ENCODE measurements at regions not wholly inside any gene's neighbourhood (a gene's known extent, or its start where the extent isn't known, plus 50 kb on each side); places are given as distances from the start of the nearest gene placed in this dataset.

- no peaks in the 10 kb centered on the region for H4K20me1 ChIP-seq (ENCODE audit: control insufficient read depth, insufficient read depth, low read depth, low read length)
- H3K4me2 ChIP-seq (ENCODE audit: low read length) = no peak overlapping the region
- H3K4me1 ChIP-seq (ENCODE audit: control insufficient read depth, low read length) = no peaks in the 10 kb centered on the region
- no peaks in the 10 kb centered on the region for H3K27me3 ChIP-seq (ENCODE audit: control insufficient read depth, low read length)
- H3K27ac ChIP-seq (ENCODE audit: low read depth, low read length) = no peak overlapping the region
- H3F3A ChIP-seq (ENCODE audit: control insufficient read depth, insufficient read depth) = no peaks in the 10 kb centered on the region
- H3K4me3 ChIP-seq (ENCODE audit: low read length) = no peak overlapping the region
- H3K36me3 ChIP-seq (ENCODE audit: control insufficient read depth, low read length) = no peaks in the 10 kb centered on the region
- TF ChIP-seq CTCF (IDR thresholded peaks at IDR 0.05; ENCODE audit: low read depth, low read length, poor library complexity, severe bottlenecking) (no peak), EZH2phosphoT487 (IDR thresholded peaks at IDR 0.05; ENCODE audit: borderline replicate concordance, low read length) (no peak)
- H3K9me2 ChIP-seq (replicated peaks; ENCODE audit: control insufficient read depth, low read length) = no peaks in the 10 kb centered on the region
- no peaks in the 10 kb centered on the region for H3K9me3 ChIP-seq (ENCODE audit: control insufficient read depth, insufficient read depth, low read length)
- H3K79me2 ChIP-seq (ENCODE audit: control insufficient read depth, low read length) = no peaks in the 10 kb centered on the region
Measured at GRCh38 chr20:39913274-39913673, 775.8 kb downstream of the MAFB start.

- H3K27ac ChIP-seq (ENCODE audit: low read depth, low read length) = no peak overlapping the region
- no peaks in the 10 kb centered on the region for H3K79me2 ChIP-seq (ENCODE audit: control insufficient read depth, low read length)
- no peaks in the 10 kb centered on the region for H3K36me3 ChIP-seq (ENCODE audit: control insufficient read depth, low read length)
- H3K9me3 ChIP-seq (ENCODE audit: control insufficient read depth, insufficient read depth, low read length) = no peaks in the 10 kb centered on the region
- H3K4me2 ChIP-seq (ENCODE audit: low read length) = no peak overlapping the region
- H3K4me3 ChIP-seq (ENCODE audit: low read length) = no peak overlapping the region
- H3K4me1 ChIP-seq (ENCODE audit: control insufficient read depth, low read length) = no peaks in the 10 kb centered on the region
- TF ChIP-seq CTCF (IDR thresholded peaks at IDR 0.05; ENCODE audit: low read depth, low read length, poor library complexity, severe bottlenecking) = no peak
- TF ChIP-seq EZH2phosphoT487 (IDR thresholded peaks at IDR 0.05; ENCODE audit: borderline replicate concordance, low read length) = no peak
- no peaks in the 10 kb centered on the region for H3K27me3 ChIP-seq (ENCODE audit: control insufficient read depth, low read length)
- H3F3A ChIP-seq (ENCODE audit: control insufficient read depth, insufficient read depth) = no peaks in the 10 kb centered on the region
- H4K20me1 ChIP-seq (ENCODE audit: control insufficient read depth, insufficient read depth, low read depth, low read length) = no peaks in the 10 kb centered on the region
- H3K9me2 ChIP-seq (replicated peaks; ENCODE audit: control insufficient read depth, low read length) = no peaks in the 10 kb centered on the region
Measured at GRCh38 chr20:39911497-39911896, 777.5 kb downstream of the MAFB start.

GRCh38 chr20:39910536-39910935 lies 778.5 kb downstream of the MAFB start:
- Histone ChIP-seq H3K9me3 (ENCODE audit: control insufficient read depth, insufficient read depth, low read length) (no peaks in the 10 kb centered on the region), H3K79me2 (ENCODE audit: control insufficient read depth, low read length) (no peaks in the 10 kb centered on the region), H3K4me2 (ENCODE audit: low read length) (no peak overlapping the region), H3F3A (ENCODE audit: control insufficient read depth, insufficient read depth) (no peaks in the 10 kb centered on the region), H3K4me1 (ENCODE audit: control insufficient read depth, low read length) (no peaks in the 10 kb centered on the region), H4K20me1 (ENCODE audit: control insufficient read depth, insufficient read depth, low read depth, low read length) (no peaks in the 10 kb centered on the region), H3K27ac (ENCODE audit: low read depth, low read length) (no peak overlapping the region), H3K4me3 (ENCODE audit: low read length) (no peak overlapping the region), H3K27me3 (ENCODE audit: control insufficient read depth, low read length) (no peaks in the 10 kb centered on the region), H3K36me3 (ENCODE audit: control insufficient read depth, low read length) (no peaks in the 10 kb centered on the region), H3K9me2 (replicated peaks; ENCODE audit: control insufficient read depth, low read length) (no peaks in the 10 kb centered on the region)
- TF ChIP-seq CTCF (IDR thresholded peaks at IDR 0.05; ENCODE audit: low read depth, low read length, poor library complexity, severe bottlenecking) (no peak), EZH2phosphoT487 (IDR thresholded peaks at IDR 0.05; ENCODE audit: borderline replicate concordance, low read length) (no peak)

GRCh38 chr20:39909447-39909846 lies 779.6 kb downstream of the MAFB start:
- Histone ChIP-seq H4K20me1 (ENCODE audit: control insufficient read depth, insufficient read depth, low read depth, low read length) (no peaks in the 10 kb centered on the region), H3K9me3 (ENCODE audit: control insufficient read depth, insufficient read depth, low read length) (no peaks in the 10 kb centered on the region), H3K4me3 (ENCODE audit: low read length) (no peak overlapping the region), H3F3A (ENCODE audit: control insufficient read depth, insufficient read depth) (no peaks in the 10 kb centered on the region), H3K36me3 (ENCODE audit: control insufficient read depth, low read length) (no peaks in the 10 kb centered on the region), H3K4me2 (ENCODE audit: low read length) (no peak overlapping the region), H3K27me3 (ENCODE audit: control insufficient read depth, low read length) (no peaks in the 10 kb centered on the region), H3K4me1 (ENCODE audit: control insufficient read depth, low read length) (no peaks in the 10 kb centered on the region), H3K9me2 (replicated peaks; ENCODE audit: control insufficient read depth, low read length) (no peaks in the 10 kb centered on the region), H3K27ac (ENCODE audit: low read depth, low read length) (no peak overlapping the region), H3K79me2 (ENCODE audit: control insufficient read depth, low read length) (no peaks in the 10 kb centered on the region)
- TF ChIP-seq CTCF (IDR thresholded peaks at IDR 0.05; ENCODE audit: low read depth, low read length, poor library complexity, severe bottlenecking) (no peak), EZH2phosphoT487 (IDR thresholded peaks at IDR 0.05; ENCODE audit: borderline replicate concordance, low read length) (no peak)

All from DOHH2 (cell line).